ENCODE measurements at regions not wholly inside any gene's neighbourhood (a gene's known extent, or its start where the extent isn't known, plus 50 kb on each side); places are given as distances from the start of the nearest gene placed in this dataset.

DNA sequence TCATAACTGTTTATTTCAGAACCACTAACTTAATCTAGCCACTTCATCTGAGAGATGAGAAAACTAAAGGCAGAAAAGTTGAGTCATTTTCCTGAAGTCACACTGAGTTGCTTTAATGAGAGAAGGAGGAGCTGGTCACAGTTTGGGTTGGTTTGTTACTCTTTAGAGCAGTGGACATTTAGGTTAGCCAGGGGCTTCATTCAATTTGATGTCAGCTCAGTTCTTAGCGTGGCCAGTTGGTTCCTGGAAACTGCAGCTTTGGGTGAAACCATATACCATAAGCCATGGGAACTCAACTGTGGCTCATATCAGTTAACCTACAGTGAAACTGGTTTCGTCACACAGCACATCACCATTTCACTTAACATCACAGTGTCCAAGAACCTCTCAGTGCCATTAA is 59.2 kb upstream of the ADORA2B start:
- peaks cover 0 to 2% (median 0%) of the 10 kb centered on the region in 7 donors for H3K9me3 Mint-ChIP-seq
- no peak overlapping the region for H3K4me3 ChIP-seq (replicated peaks in 1 of 3; ENCODE audit: low read depth in 2 of 3, low read length in 3 of 3)
- H3K36me3 Mint-ChIP-seq = no peaks in the 10 kb centered on the region
- intact Hi-C loops (cut with micrococcal nuclease) = loop anchor here (2.0 to 10.0 kb wide), 3 partner anchors 42 to 113 kb away; partner anchors contain the start of genes TTC19 (in 1 of the 2) and ZSWIM7 (in 1 of the 2)
- H3K79me2 ChIP-seq (ENCODE audit: insufficient read depth, low read length) = no peaks in the 10 kb centered on the region
- WGBS (ENCODE audit: insufficient coverage) = 71% methylated on average over 1 of the region's 2 CpGs
- H3K4me1 ChIP-seq (ENCODE audit: control insufficient read depth in 1 of 2, insufficient read depth in 2 of 2, low read length in 2 of 2) = peaks cover 26 to 51% of the 10 kb centered on the region in 2 donors
- no peak overlapping the region for H3K9ac ChIP-seq (ENCODE audit: insufficient read depth, low read length, poor library complexity, severe bottlenecking)
- H3K4me1 Mint-ChIP-seq = peaks cover 55% of the 10 kb centered on the region
- peak overlapping the region in 1 of 2 donors; percentile 58 for H3K27ac ChIP-seq (ENCODE audit: low read depth in 1 of 2, low read length in 2 of 2)
- no peaks in the 10 kb centered on the region for H3K9me3 ChIP-seq (replicated peaks in 1 of 2; ENCODE audit: control insufficient read depth in 1 of 2, insufficient read depth in 1 of 2, low read length in 2 of 2)
- peaks cover 0 to 4% (median 4%) of the 10 kb centered on the region in 3 donors for H3K27me3 Mint-ChIP-seq (ENCODE audit: low read depth in 3 of 3)
- no peak overlapping the region for H3K4me2 ChIP-seq (replicated peaks; ENCODE audit: extremely low read depth, low read length, poor library complexity, severe bottlenecking)
- no peaks in the 10 kb centered on the region for H4K20me1 ChIP-seq (ENCODE audit: insufficient read depth, low read length)
- no peaks in the 10 kb centered on the region for H3K27me3 ChIP-seq (ENCODE audit: control insufficient read depth in 2 of 2, insufficient read depth in 2 of 2, low read length in 2 of 2)
- H3K4me3 Mint-ChIP-seq = no peak overlapping the region
- H3K27ac Mint-ChIP-seq = peak overlapping the region in 6 of 7 donors; percentile 50 to 95 (median 77)
- H3K36me3 ChIP-seq (replicated peaks in 1 of 2; ENCODE audit: control insufficient read depth in 1 of 2, insufficient read depth in 2 of 2, low read length in 2 of 2) = no peaks in the 10 kb centered on the region
- peak in 2 of 3 donors; percentile 7 to 15 for DNase-seq
- no peak overlapping the region for H2AFZ ChIP-seq (ENCODE audit: insufficient read depth, low read depth, low read length, poor library complexity, severe bottlenecking)
- TF ChIP-seq, protein P1, sequence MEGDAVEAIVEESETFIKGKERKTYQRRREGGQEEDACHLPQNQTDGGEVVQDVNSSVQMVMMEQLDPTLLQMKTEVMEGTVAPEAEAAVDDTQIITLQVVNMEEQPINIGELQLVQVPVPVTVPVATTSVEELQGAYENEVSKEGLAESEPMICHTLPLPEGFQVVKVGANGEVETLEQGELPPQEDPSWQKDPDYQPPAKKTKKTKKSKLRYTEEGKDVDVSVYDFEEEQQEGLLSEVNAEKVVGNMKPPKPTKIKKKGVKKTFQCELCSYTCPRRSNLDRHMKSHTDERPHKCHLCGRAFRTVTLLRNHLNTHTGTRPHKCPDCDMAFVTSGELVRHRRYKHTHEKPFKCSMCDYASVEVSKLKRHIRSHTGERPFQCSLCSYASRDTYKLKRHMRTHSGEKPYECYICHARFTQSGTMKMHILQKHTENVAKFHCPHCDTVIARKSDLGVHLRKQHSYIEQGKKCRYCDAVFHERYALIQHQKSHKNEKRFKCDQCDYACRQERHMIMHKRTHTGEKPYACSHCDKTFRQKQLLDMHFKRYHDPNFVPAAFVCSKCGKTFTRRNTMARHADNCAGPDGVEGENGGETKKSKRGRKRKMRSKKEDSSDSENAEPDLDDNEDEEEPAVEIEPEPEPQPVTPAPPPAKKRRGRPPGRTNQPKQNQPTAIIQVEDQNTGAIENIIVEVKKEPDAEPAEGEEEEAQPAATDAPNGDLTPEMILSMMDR (IDR thresholded peaks at IDR 0.05) = no peak

DNA sequence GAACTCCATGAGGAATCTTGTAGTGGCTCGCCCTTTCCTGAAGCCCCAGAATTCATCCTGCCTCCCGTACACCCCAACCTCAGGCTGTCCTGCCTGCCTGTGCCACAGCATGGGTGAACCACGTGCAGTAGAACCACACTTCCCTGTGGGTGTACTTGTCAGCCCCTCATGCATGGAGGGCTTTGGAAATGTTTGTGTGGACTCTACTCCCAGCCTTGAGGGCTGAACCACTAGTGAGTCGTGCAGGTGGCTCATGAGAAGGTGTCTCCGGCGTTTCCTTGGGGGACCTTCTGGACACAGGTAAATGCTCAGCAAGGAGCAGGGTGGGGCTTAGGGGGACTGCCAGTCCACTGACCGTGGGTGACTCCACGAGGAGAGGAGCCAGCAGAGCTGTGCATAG is 58.7 kb upstream of the ADORA2B start:
- WGBS (ENCODE audit: insufficient coverage) = 84% methylated on average over 5 of the region's 8 CpGs
- Mint-ChIP-seq H3K9me3 (peaks cover 0 to 2% (median 0%) of the 10 kb centered on the region in 7 donors), H3K27me3 (ENCODE audit: low read depth in 3 of 3) (peaks cover 0 to 5% (median 4%) of the 10 kb centered on the region in 3 donors), H3K4me3 (peak overlapping the region in 1 of 2 donors; percentile 39), H3K36me3 (no peaks in the 10 kb centered on the region), H3K27ac (peak overlapping the region; percentile 25 to 95 (median 86)), H3K4me1 (peaks cover 55% of the 10 kb centered on the region)
- H3K27me3 ChIP-seq (ENCODE audit: control insufficient read depth in 2 of 2, insufficient read depth in 2 of 2, low read length in 2 of 2) = no peaks in the 10 kb centered on the region
- no peak for DNase-seq
- intact Hi-C loops (cut with micrococcal nuclease) = loop anchor here (5.0 to 10.0 kb wide), 2 partner anchors 41 to 51 kb away; no protein-coding TSS in a partner anchor
- TF ChIP-seq, protein P1 (IDR thresholded peaks at IDR 0.05) = no peak
- H3K9ac ChIP-seq (ENCODE audit: insufficient read depth, low read length, poor library complexity, severe bottlenecking) = peak overlapping the region; percentile 16
- H2AFZ ChIP-seq (ENCODE audit: insufficient read depth, low read depth, low read length, poor library complexity, severe bottlenecking) = peak overlapping the region; percentile 78
- H3K27ac ChIP-seq (ENCODE audit: low read depth in 1 of 2, low read length in 2 of 2) = peak overlapping the region in 1 of 2 donors; percentile 73
- no peak overlapping the region for H3K4me2 ChIP-seq (replicated peaks; ENCODE audit: extremely low read depth, low read length, poor library complexity, severe bottlenecking)
- H4K20me1 ChIP-seq (ENCODE audit: insufficient read depth, low read length) = no peaks in the 10 kb centered on the region
- peaks cover 26 to 51% of the 10 kb centered on the region in 2 donors for H3K4me1 ChIP-seq (ENCODE audit: control insufficient read depth in 1 of 2, insufficient read depth in 2 of 2, low read length in 2 of 2)
- no peaks in the 10 kb centered on the region for H3K79me2 ChIP-seq (ENCODE audit: insufficient read depth, low read length)
- H3K9me3 ChIP-seq (replicated peaks in 1 of 2; ENCODE audit: control insufficient read depth in 1 of 2, insufficient read depth in 1 of 2, low read length in 2 of 2) = no peaks in the 10 kb centered on the region
- H3K36me3 ChIP-seq (replicated peaks in 1 of 2; ENCODE audit: control insufficient read depth in 1 of 2, insufficient read depth in 2 of 2, low read length in 2 of 2) = no peaks in the 10 kb centered on the region
- no peak overlapping the region for H3K4me3 ChIP-seq (replicated peaks in 1 of 3; ENCODE audit: low read depth in 2 of 3, low read length in 3 of 3)
